ENCODE measurements at regions not wholly inside any gene's neighbourhood (a gene's known extent, or its start where the extent isn't known, plus 50 kb on each side); places are given as distances from the start of the nearest gene placed in this dataset.

DNA sequence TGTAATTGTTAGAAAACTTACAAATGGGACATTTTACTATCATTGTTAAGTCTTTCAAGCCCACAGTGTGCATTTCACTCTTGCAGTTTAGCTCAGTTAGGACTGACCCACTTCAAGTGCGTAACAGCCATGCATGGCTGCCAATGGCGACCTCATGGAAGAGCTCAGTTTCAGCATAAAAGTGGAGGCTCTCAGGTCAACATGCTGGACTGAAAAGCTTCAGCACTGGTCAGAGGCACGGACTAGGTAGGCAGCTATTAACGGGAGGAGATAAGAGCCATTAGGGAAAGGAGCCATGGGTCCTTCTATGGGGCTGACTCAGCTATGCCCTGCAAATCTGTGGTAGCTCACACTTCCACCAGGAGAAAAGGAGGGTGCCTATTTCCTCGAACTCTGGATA, 101.8 kb downstream of the TTLL2 start:
- TF ChIP-seq POU6F1 (CRISPR knock-in tag; IDR thresholded peaks at IDR 0.05; ENCODE audit: borderline replicate concordance, low read depth) = no peak
- TF ChIP-seq TSHZ2 (CRISPR knock-in tag; IDR thresholded peaks at IDR 0.05) = no peak

Measured in SK-N-SH treated with all-trans-retinoic acid at 6 μM for 48 hours (cell line).